ENCODE measurements at regions not wholly inside any gene's neighbourhood (a gene's known extent, or its start where the extent isn't known, plus 50 kb on each side); places are given as distances from the start of the nearest gene placed in this dataset.

DNA sequence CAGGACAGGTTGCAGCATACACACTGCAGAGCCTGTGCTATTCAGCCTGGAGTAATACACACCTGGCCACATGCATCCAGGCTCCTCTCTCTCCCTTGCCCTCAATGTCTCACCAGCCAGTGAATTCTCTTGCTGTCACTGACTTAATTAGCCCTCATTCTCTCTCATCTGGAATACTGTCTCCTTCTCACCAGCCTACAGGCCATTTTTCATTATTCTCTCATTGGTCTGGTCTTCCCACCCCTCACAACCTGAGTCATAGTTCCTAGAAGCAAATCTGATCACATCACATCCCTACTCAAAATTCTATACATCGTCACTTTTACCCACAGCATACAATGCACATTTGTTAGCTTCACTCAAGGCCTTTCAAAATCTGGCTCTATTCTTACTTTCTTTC is 333.1 kb downstream of the PIK3C3 start:
- H3K4me3 ChIP-seq (ENCODE audit: control insufficient read depth, low read depth, low read length): no peak overlapping the region
- DNase-seq (ENCODE audit: low read depth): no peak
- TF ChIP-seq, protein P1, sequence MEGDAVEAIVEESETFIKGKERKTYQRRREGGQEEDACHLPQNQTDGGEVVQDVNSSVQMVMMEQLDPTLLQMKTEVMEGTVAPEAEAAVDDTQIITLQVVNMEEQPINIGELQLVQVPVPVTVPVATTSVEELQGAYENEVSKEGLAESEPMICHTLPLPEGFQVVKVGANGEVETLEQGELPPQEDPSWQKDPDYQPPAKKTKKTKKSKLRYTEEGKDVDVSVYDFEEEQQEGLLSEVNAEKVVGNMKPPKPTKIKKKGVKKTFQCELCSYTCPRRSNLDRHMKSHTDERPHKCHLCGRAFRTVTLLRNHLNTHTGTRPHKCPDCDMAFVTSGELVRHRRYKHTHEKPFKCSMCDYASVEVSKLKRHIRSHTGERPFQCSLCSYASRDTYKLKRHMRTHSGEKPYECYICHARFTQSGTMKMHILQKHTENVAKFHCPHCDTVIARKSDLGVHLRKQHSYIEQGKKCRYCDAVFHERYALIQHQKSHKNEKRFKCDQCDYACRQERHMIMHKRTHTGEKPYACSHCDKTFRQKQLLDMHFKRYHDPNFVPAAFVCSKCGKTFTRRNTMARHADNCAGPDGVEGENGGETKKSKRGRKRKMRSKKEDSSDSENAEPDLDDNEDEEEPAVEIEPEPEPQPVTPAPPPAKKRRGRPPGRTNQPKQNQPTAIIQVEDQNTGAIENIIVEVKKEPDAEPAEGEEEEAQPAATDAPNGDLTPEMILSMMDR (conservative IDR thresholded peaks at IDR 0.05; ENCODE audit: control insufficient read depth, insufficient read depth, low read depth, low read length): no peak

DNA sequence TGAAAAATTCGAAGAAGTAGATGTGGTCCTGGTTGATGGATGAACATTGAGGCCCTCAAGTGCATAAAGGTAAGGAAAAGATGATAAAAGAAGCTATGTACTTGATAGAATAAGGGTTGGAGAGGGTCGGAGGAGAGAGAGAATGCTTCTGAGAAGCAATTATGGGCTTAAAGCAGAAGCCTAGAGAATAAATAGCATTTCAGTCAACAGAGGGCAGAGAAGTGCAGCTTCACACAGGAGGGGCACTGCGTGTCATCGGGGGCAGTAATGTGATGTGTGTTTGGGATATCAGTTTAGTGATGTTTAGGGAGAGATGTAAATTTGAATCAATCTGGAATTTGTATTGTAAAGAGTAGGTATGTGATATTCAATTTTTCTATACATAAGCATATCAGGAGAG is 334.5 kb downstream of the PIK3C3 start:
- no peak for DNase-seq (ENCODE audit: low read depth)
- TF ChIP-seq, protein P1 (conservative IDR thresholded peaks at IDR 0.05; ENCODE audit: control insufficient read depth, insufficient read depth, low read depth, low read length): no peak
- no peak overlapping the region for H3K4me3 ChIP-seq (ENCODE audit: control insufficient read depth, low read depth, low read length)

DNA sequence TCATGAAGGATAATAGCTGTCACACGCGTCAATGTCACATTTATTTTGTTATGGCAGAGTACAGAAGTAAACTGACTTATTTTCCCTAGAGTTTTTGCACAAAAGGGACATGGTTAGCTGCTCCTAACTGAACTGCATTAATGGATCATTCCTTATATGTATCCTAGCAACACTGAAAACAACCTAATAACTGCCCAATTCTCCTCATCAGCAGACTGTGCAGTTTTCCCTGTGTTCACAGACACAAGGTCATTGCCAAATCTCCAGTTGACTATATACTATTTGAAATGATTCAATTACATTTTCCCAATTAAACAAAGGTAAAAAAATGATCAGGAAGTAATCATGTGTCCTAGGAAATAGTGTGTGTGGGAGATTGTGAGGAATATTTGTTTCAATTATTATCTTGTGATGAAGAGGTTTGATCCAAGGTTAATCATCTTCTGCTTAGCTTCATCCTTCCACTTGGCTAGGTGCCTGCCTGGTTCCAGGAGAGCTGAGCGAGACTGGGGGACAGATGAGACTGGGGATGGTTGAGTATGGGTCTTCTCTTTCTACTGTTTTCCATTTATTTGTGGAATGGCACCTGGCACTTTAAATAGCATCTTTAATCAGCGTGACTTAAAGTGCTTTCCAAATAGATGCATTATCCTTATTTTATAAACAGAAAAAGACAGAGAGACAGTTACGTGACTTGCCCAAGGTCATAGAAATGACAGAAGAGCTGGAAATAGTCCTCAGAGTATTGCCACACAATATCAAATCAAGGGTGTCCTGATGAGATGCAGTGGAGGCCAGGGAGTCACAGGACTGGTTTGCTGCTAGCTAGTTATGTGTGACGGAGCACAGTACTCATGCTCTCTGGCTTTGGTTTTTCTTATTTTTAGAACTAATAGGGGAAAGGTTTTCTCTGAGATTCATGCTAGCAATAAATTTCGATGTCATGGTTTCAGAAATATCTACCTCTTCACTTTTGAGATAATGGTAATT is 335.6 kb downstream of the PIK3C3 start:
- TF ChIP-seq, protein P1 (conservative IDR thresholded peaks at IDR 0.05; ENCODE audit: control insufficient read depth, insufficient read depth, low read depth, low read length): no peak

DNA sequence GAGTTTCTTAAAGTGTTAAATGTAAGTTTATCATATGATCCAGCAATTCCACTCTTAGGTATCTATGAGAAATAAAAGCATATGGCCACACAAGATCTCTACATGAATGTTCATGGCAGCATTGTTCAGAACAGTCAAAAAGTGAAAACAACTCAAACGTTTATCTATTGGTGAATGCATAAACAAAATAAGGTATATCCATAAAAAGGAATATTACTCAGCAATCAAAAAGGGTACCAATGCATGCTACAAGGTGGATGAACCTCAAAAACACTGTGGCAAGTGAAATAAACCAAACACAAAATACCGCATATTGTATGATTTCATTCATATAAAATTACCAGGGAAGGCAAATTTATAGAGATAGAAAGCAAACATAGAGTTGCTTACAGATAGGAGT is 337.6 kb downstream of the PIK3C3 start:
- H3K4me3 ChIP-seq (ENCODE audit: control insufficient read depth, low read depth, low read length): no peak overlapping the region
- DNase-seq (ENCODE audit: low read depth): no peak
- TF ChIP-seq, protein P1 (conservative IDR thresholded peaks at IDR 0.05; ENCODE audit: control insufficient read depth, insufficient read depth, low read depth, low read length): no peak

More for the DNA sequence above, 335.6 kb downstream of the PIK3C3 start:
- DNase-seq (ENCODE audit: low read depth): no peak
- H3K4me3 ChIP-seq (ENCODE audit: control insufficient read depth, low read depth, low read length): no peak overlapping the region

DNA sequence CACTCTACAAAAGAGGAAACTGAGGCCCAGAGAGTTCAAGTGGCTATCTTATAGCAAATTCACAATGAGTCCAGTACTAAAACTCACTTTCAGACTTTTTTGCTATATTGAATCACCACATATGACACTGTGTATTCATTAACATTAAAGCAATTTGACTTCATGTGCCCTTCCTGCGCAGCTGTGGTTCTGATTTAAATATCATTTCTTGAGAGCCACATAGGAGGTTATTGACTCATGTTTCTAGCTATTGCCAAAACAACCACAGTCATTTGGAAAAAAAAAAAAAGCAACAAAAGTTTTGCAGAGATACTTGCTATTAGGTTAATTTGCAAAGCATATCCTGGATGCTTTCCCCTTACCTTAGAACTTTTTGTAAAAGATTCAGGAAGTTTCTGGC is 341.2 kb downstream of the PIK3C3 start:
- peak; percentile 2 for DNase-seq (ENCODE audit: low read depth)
- TF ChIP-seq, protein P1 (conservative IDR thresholded peaks at IDR 0.05; ENCODE audit: control insufficient read depth, insufficient read depth, low read depth, low read length): no peak
- H3K4me3 ChIP-seq (ENCODE audit: control insufficient read depth, low read depth, low read length): no peak overlapping the region

DNA sequence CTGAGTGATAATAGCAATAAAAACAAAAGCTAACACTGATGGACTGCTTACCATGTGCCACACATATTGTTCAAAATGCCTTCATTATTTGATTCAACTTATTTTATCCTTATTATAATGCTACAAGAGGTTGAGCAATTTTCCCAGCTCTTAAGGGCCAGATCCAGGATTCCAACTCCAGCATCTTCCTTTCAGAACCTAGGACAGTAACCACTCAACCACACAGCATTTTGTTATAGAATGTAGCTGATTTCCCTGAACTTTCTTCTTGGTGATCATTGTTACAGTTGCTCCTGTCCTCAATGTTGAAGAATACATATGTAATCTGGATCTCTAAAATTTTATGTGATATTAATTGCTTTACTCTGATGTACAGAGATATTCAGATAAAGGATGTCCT is 341.7 kb downstream of the PIK3C3 start:
- DNase-seq (ENCODE audit: low read depth): peak; percentile 8
- TF ChIP-seq, protein P1 (conservative IDR thresholded peaks at IDR 0.05; ENCODE audit: control insufficient read depth, insufficient read depth, low read depth, low read length): no peak
- no peak overlapping the region for H3K4me3 ChIP-seq (ENCODE audit: control insufficient read depth, low read depth, low read length)

Measured in fibroblast of mammary gland (primary cell).